HEK293 (cell line): ENCODE measurements at regions not wholly inside any gene's neighbourhood (a gene's known extent, or its start where the extent isn't known, plus 50 kb on each side); places are given as distances from the start of the nearest gene placed in this dataset.
A peak's percentile ranks its signal among the peaks of the same experiment; 100 is the strongest.
"Not testable (repeated sequence)": the region's sequence is repeated elsewhere in the genome, so short reads cannot be mapped to it uniquely, and the experiment has no call there.

Experiments used
- CTCF ChIA-PET: fragments of 350-600 bp; formaldehyde crosslinking; extraction: SDS; loops from one replicate; lab custom pipeline; 2021; ENCODE audit warnings: antibody characterized with exemption; lab: Yijun Ruan, JAX
- POLR2A ChIA-PET: fragments of 300-600 bp; formaldehyde crosslinking; extraction: SDS; loops from one replicate; lab custom pipeline; 2020; ENCODE audit warnings: antibody characterized with exemption, inconsistent platforms; lab: Yijun Ruan, JAX
- H3K27ac ChIP-seq: fragments of 200-500 bp; sonication (Bioruptor generic); 2 replicates; pipeline ENCODE4 v1.5.1; 2014; ENCODE audit warnings: low read depth, low read length, control low read depth, inconsistent platforms; ENCODE audit errors: extremely low read depth
- H3K36me3 ChIP-seq, 2 experiments: fragments of 200-500 bp in 1 of 2; sonication (Bioruptor generic) in 1 of 2; 1 replicate in 1 of 2; 2 replicates in 1 of 2; pipeline ENCODE4 v1.5.1; 2014 to 2017; ENCODE audit warnings: inconsistent platforms in 2 of 2, low read length in 2 of 2; ENCODE audit not compliant: control insufficient read depth in 2 of 2, insufficient read depth in 1 of 2
- H3K4me1 ChIP-seq: fragments of 200-500 bp; sonication (Bioruptor generic); 2 replicates; pipeline ENCODE4 v1.5.1; 2014; ENCODE audit warnings: mild to moderate bottlenecking, low read length, inconsistent platforms; ENCODE audit not compliant: control insufficient read depth, insufficient read depth
- H3K4me3 ChIP-seq: 2 replicates; pipeline ENCODE4 v1.5.1; 2011; ENCODE audit warnings: low read depth, mild to moderate bottlenecking, control low read depth, low read length, moderate library complexity
- H3K9me3 ChIP-seq: fragments of 200-500 bp; sonication (Bioruptor generic); 2 replicates; pipeline ENCODE4 v1.5.1; 2014; ENCODE audit warnings: low read depth, low read length, inconsistent platforms; ENCODE audit not compliant: control insufficient read depth, insufficient read depth
- MEIS1 ChIP-seq: sonication (generic); formaldehyde crosslinking; IDR thresholded peaks from 2 replicates; pipeline ENCODE4 v1.8.1; 2022; ENCODE audit warnings: missing genetic modification reagents, mild to moderate bottlenecking, borderline replicate concordance
- OVOL3 ChIP-seq: fragments of 450-650 bp; formaldehyde crosslinking; IDR thresholded peaks from 2 replicates; pipeline ENCODE4 v1.5.1; 2016; ENCODE audit warnings: missing biosample characterization, missing genetic modification characterization
- SALL2 ChIP-seq: fragments of 450-650 bp; formaldehyde crosslinking; IDR thresholded peaks from 2 replicates; pipeline ENCODE4 v1.5.0; 2017; ENCODE audit warnings: missing biosample characterization, mild to moderate bottlenecking, missing genetic modification characterization, borderline replicate concordance
- WT1 ChIP-seq: fragments of 450-650 bp; formaldehyde crosslinking; IDR thresholded peaks from 2 replicates; pipeline ENCODE4 v1.5.1; 2016; ENCODE audit warnings: missing biosample characterization, missing genetic modification characterization
- ZBTB48 ChIP-seq: fragments of 450-650 bp; formaldehyde crosslinking; IDR thresholded peaks from 2 replicates; pipeline ENCODE4 v1.5.1; 2016; ENCODE audit warnings: missing biosample characterization, missing genetic modification characterization
- ZNF16 ChIP-seq: fragments of 450-650 bp; formaldehyde crosslinking; IDR thresholded peaks from 2 replicates; pipeline ENCODE4 v1.5.1; 2016; ENCODE audit warnings: low read depth, missing biosample characterization, missing genetic modification characterization
- ZNF19 ChIP-seq: fragments of 450-650 bp; formaldehyde crosslinking; IDR thresholded peaks from 2 replicates; pipeline ENCODE4; 2016; ENCODE audit warnings: missing biosample characterization, missing genetic modification characterization, low read depth
- ZNF302 ChIP-seq: fragments of 450-650 bp; formaldehyde crosslinking; IDR thresholded peaks from 2 replicates; pipeline ENCODE4 v1.5.1; 2016; ENCODE audit warnings: missing biosample characterization, missing genetic modification characterization, low read depth
- ZNF341 ChIP-seq: fragments of 450-650 bp; formaldehyde crosslinking; IDR thresholded peaks from 2 replicates; pipeline ENCODE4; 2016; ENCODE audit warnings: low read depth, missing biosample characterization, missing genetic modification characterization
- ZNF366 ChIP-seq: fragments of 450-650 bp; formaldehyde crosslinking; conservative IDR thresholded peaks from 2 replicates; pipeline ENCODE4 v1.5.1; 2016; ENCODE audit warnings: missing biosample characterization, missing genetic modification characterization
- ZNF555 ChIP-seq: fragments of 450-650 bp; formaldehyde crosslinking; conservative IDR thresholded peaks from 2 replicates; pipeline ENCODE4 v1.5.1; 2017; ENCODE audit warnings: missing biosample characterization, mild to moderate bottlenecking, missing genetic modification characterization, inconsistent platforms
- ZNF561 ChIP-seq: fragments of 450-650 bp; IDR thresholded peaks from 2 replicates; pipeline ENCODE4 v1.5.1; 2018; ENCODE audit warnings: missing biosample characterization, missing genetic modification characterization, borderline replicate concordance
- ZNF623 ChIP-seq: fragments of 450-650 bp; formaldehyde crosslinking; IDR thresholded peaks from 2 replicates; pipeline ENCODE4 v1.5.1; 2016; ENCODE audit warnings: missing biosample characterization, missing genetic modification characterization
- ZNF639 ChIP-seq: fragments of 450-650 bp; formaldehyde crosslinking; IDR thresholded peaks from 2 replicates; pipeline ENCODE4 v1.5.1; 2016; ENCODE audit warnings: missing biosample characterization, missing genetic modification characterization
- ZNF704 ChIP-seq: fragments of 450-650 bp; formaldehyde crosslinking; IDR thresholded peaks from 2 replicates; pipeline ENCODE4 v1.5.1; 2016; ENCODE audit warnings: missing biosample characterization, missing genetic modification characterization
- ZNF830 ChIP-seq: fragments of 450-650 bp; IDR thresholded peaks from 2 replicates; pipeline ENCODE4 v1.5.0; 2018; ENCODE audit warnings: missing biosample characterization, missing genetic modification characterization, low read depth, mild to moderate bottlenecking, moderate library complexity
- TF ChIP-seq, protein P1 (sequence below): fragments of 450-650 bp; formaldehyde crosslinking; IDR thresholded peaks from 2 replicates; pipeline ENCODE4 v1.5.1; 2016; ENCODE audit warnings: missing biosample characterization, missing genetic modification characterization
- TF ChIP-seq, protein P2 (sequence below): fragments of 450-650 bp; formaldehyde crosslinking; IDR thresholded peaks from 2 replicates; pipeline ENCODE4; 2016; ENCODE audit warnings: missing biosample characterization, missing genetic modification characterization

GRCh38 chr4:31880837-31881236 lies 1160.7 kb downstream of the PCDH7 start:
- H3K27ac ChIP-seq, CTCF ChIA-PET, H3K36me3 ChIP-seq, POLR2A ChIA-PET, H3K9me3 ChIP-seq, H3K4me3 ChIP-seq, H3K4me1 ChIP-seq: not testable (repeated sequence)
- peak; percentile 62 for TF ChIP-seq ZNF366 (tag by site-specific recombination)

- no peak overlapping the region for H3K27ac ChIP-seq
- no peaks in the 10 kb centered on the region for H3K36me3 ChIP-seq
- TF ChIP-seq ZNF830 (no peak), ZNF561 (tag by site-specific recombination) (no peak), ZNF19 (tag by site-specific recombination) (no peak), ZNF623 (tag by site-specific recombination) (no peak), WT1 (tag by site-specific recombination) (no peak), ZNF555 (tag by site-specific recombination) (no peak), ZNF302 (tag by site-specific recombination) (no peak), MEIS1 (no peak), ZNF704 (tag by site-specific recombination) (no peak), ZNF639 (tag by site-specific recombination) (no peak), SALL2 (tag by site-specific recombination) (no peak), ZNF366 (tag by site-specific recombination) (no peak), ZBTB48 (tag by site-specific recombination) (no peak), ZNF341 (tag by site-specific recombination) (no peak), ZNF16 (tag by site-specific recombination) (no peak), OVOL3 (tag by site-specific recombination) (no peak)
- TF ChIP-seq, protein P1, sequence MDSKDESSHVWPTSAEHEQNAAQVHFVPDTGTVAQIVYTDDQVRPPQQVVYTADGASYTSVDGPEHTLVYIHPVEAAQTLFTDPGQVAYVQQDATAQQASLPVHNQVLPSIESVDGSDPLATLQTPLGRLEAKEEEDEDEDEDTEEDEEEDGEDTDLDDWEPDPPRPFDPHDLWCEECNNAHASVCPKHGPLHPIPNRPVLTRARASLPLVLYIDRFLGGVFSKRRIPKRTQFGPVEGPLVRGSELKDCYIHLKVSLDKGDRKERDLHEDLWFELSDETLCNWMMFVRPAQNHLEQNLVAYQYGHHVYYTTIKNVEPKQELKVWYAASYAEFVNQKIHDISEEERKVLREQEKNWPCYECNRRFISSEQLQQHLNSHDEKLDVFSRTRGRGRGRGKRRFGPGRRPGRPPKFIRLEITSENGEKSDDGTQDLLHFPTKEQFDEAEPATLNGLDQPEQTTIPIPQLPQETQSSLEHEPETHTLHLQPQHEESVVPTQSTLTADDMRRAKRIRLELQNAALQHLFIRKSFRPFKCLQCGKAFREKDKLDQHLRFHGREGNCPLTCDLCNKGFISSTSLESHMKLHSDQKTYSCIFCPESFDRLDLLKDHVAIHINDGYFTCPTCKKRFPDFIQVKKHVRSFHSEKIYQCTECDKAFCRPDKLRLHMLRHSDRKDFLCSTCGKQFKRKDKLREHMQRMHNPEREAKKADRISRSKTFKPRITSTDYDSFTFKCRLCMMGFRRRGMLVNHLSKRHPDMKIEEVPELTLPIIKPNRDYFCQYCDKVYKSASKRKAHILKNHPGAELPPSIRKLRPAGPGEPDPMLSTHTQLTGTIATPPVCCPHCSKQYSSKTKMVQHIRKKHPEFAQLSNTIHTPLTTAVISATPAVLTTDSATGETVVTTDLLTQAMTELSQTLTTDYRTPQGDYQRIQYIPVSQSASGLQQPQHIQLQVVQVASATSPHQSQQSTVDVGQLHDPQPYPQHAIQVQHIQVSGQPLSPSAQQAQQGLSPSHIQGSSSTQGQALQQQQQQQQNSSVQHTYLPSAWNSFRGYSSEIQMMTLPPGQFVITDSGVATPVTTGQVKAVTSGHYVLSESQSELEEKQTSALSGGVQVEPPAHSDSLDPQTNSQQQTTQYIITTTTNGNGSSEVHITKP (tag by site-specific recombination): no peak
- TF ChIP-seq, protein P2, sequence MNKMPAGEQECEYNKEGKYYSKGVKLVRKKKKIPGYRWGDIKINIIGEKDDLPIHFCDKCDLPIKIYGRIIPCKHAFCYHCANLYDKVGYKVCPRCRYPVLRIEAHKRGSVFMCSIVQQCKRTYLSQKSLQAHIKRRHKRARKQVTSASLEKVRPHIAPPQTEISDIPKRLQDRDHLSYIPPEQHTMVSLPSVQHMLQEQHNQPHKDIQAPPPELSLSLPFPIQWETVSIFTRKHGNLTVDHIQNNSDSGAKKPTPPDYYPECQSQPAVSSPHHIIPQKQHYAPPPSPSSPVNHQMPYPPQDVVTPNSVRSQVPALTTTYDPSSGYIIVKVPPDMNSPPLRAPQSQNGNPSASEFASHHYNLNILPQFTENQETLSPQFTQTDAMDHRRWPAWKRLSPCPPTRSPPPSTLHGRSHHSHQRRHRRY: no peak
- ChIA-PET CTCF (no interaction called here), POLR2A (no interaction called here)
- no peaks in the 10 kb centered on the region for H3K9me3 ChIP-seq
- H3K4me3 ChIP-seq: no peak overlapping the region
- no peaks in the 10 kb centered on the region for H3K4me1 ChIP-seq
Observed at GRCh38 chr4:31896349-31896748, 1176.2 kb downstream of the PCDH7 start.
